ENCODE measurements at regions not wholly inside any gene's neighbourhood (a gene's known extent, or its start where the extent isn't known, plus 50 kb on each side); places are given as distances from the start of the nearest gene placed in this dataset.

DNA sequence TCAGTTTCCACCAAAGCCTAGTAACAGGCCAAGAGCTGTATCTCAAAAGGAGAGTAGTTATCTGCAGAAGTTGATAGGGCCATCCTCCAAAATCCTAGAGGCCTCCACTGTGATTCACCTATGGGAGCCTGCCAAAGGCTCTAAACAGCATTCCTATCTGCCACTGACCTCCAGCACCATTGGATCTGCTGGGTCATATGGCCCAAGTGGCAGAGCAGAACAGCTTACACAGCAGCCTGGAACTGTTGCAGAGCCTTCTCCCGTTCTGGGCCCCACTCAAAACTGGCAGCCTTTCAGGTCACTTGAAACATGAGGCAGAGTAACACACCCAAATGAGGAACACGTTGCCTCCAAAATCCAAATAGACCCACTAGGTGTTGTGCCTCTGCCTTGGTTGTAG, 345.2 kb upstream of the RND3 start:
- DNase-seq (ENCODE audit: extremely low read depth, insufficient read length): no peak
- no peaks in the 10 kb centered on the region for H3K27me3 ChIP-seq (replicated peaks; ENCODE audit: control insufficient read depth, insufficient read depth, low read length)
- no peaks in the 10 kb centered on the region for H3K36me3 ChIP-seq (ENCODE audit: control insufficient read depth, insufficient read depth, low read length)
- TF ChIP-seq, protein P1, sequence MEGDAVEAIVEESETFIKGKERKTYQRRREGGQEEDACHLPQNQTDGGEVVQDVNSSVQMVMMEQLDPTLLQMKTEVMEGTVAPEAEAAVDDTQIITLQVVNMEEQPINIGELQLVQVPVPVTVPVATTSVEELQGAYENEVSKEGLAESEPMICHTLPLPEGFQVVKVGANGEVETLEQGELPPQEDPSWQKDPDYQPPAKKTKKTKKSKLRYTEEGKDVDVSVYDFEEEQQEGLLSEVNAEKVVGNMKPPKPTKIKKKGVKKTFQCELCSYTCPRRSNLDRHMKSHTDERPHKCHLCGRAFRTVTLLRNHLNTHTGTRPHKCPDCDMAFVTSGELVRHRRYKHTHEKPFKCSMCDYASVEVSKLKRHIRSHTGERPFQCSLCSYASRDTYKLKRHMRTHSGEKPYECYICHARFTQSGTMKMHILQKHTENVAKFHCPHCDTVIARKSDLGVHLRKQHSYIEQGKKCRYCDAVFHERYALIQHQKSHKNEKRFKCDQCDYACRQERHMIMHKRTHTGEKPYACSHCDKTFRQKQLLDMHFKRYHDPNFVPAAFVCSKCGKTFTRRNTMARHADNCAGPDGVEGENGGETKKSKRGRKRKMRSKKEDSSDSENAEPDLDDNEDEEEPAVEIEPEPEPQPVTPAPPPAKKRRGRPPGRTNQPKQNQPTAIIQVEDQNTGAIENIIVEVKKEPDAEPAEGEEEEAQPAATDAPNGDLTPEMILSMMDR (IDR thresholded peaks at IDR 0.05; ENCODE audit: insufficient read depth, low read length, poor library complexity, severe bottlenecking): no peak
- no peak overlapping the region for H3K4me3 ChIP-seq (replicated peaks; ENCODE audit: low read depth, low read length)

DNA sequence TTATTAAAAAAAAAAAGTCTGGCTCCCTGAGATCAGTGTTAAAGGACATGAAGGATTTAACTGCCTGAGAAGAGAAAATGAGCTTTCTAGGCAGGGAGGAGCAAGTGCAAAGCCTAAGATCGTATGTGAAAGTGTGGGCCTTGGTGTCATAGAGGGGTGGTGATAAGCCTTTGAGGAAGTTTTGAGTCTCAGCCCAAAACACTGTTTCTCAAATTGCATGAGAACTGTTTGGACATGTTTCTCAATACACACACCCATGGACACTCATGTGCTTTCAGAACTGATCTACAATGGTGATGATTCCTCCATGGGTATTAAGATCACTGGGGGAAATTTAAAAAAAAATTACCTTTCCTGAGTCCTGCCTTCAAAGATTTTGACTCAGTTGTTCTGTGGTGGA, 336.7 kb upstream of the RND3 start:
- no peak overlapping the region for H3K4me3 ChIP-seq (replicated peaks; ENCODE audit: low read depth, low read length)
- DNase-seq (ENCODE audit: extremely low read depth, insufficient read length): no peak
- TF ChIP-seq, protein P1 (IDR thresholded peaks at IDR 0.05; ENCODE audit: insufficient read depth, low read length, poor library complexity, severe bottlenecking): no peak
- H3K27me3 ChIP-seq (replicated peaks; ENCODE audit: control insufficient read depth, insufficient read depth, low read length): no peaks in the 10 kb centered on the region
- H3K36me3 ChIP-seq (ENCODE audit: control insufficient read depth, insufficient read depth, low read length): no peaks in the 10 kb centered on the region

DNA sequence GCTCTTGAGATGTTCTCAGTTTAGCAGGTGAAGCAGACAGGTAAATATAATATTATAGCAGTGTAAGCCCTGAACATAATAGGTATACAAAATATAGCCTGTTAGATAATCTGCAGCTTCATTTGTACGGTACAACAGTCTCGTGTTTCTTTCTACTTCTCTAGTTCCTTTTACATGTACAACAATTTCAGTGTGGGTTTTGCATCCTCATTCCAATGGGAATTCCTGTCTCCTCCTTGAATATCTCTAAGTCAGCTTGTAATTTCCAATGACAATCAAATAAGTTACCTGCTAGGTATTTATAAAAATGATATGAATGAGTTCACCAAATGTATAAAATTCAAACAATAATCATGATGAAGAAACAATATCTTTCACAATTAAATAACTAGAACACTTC, 330.0 kb upstream of the RND3 start:
- DNase-seq (ENCODE audit: extremely low read depth, insufficient read length): no peak
- no peak overlapping the region for H3K4me3 ChIP-seq (replicated peaks; ENCODE audit: low read depth, low read length)
- TF ChIP-seq, protein P1 (IDR thresholded peaks at IDR 0.05; ENCODE audit: insufficient read depth, low read length, poor library complexity, severe bottlenecking): no peak
- H3K36me3 ChIP-seq (ENCODE audit: control insufficient read depth, insufficient read depth, low read length): no peaks in the 10 kb centered on the region
- no peaks in the 10 kb centered on the region; the same call in 1 of the 2 replicates for H3K27me3 ChIP-seq (replicated peaks; ENCODE audit: control insufficient read depth, insufficient read depth, low read length)

DNA sequence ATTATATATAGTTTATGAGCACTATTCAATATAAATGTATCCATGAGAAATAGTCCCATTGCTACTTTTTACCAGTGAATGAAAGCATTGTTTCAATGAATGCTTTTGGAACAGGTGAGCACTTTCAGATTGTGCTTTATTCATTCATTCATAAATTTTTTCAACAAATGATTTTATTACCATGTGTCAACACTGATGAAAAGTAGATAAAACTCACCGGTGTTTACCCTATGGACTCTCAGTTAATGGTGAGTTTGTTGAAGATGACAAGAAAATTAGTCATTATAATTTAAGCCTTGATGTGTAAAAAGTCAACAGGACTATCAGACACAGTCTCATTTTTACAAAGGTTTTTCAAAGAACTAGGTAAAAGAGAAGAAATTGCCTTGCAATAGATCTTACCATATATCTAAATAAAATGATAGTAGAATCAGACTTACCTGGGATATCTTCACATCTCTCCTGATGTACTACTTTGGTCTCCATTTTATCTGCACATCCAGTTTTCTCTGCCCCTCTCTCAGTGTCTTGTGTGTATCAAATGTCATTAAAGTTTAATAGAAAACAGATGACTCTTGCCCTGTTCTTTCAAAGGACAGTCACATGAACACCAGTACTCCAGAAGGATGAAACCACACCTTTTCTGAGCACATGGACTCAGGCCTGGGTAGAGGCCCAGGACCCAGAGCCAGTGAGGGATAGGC, 325.3 kb upstream of the RND3 start:
- TF ChIP-seq, protein P1 (IDR thresholded peaks at IDR 0.05; ENCODE audit: insufficient read depth, low read length, poor library complexity, severe bottlenecking): no peak
- Histone ChIP-seq H3K4me3 (replicated peaks; ENCODE audit: low read depth, low read length) (no peak overlapping the region), H3K36me3 (ENCODE audit: control insufficient read depth, insufficient read depth, low read length) (no peaks in the 10 kb centered on the region), H3K27me3 (replicated peaks; ENCODE audit: control insufficient read depth, insufficient read depth, low read length) (no peaks in the 10 kb centered on the region; the same call in 1 of the 2 replicates)
- DNase-seq (ENCODE audit: extremely low read depth, insufficient read length): no peak

DNA sequence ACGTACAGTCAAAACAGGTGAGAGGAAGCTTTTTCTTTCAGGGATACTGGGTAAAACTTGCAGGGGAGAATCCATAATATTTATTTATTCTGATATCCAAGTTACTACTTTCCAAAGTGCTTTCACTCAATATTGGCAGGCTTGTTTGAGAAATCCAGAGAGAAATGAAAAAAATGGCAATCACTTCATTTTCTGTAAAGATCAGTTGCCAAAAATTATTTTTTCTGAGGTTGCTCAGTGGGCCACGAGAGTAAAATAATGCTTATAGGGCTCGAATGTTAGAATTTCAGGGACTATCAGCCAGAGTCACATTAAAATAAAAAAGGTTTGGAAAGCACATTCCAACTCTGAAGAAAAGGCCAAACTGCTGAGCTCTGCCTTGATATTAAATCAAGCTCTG, 324.6 kb upstream of the RND3 start:
- no peaks in the 10 kb centered on the region for H3K36me3 ChIP-seq (ENCODE audit: control insufficient read depth, insufficient read depth, low read length)
- TF ChIP-seq, protein P1 (IDR thresholded peaks at IDR 0.05; ENCODE audit: insufficient read depth, low read length, poor library complexity, severe bottlenecking): no peak

More for the DNA sequence above, 324.6 kb upstream of the RND3 start:
- DNase-seq (ENCODE audit: extremely low read depth, insufficient read length): no peak
- Histone ChIP-seq H3K27me3 (replicated peaks; ENCODE audit: control insufficient read depth, insufficient read depth, low read length) (no peaks in the 10 kb centered on the region; the same call in 1 of the 2 replicates), H3K4me3 (replicated peaks; ENCODE audit: low read depth, low read length) (no peak overlapping the region)

All from GM06990 (cell line).